Colonic mucosa (tissue), 4 donors: ENCODE measurements at regions not wholly inside any gene's neighbourhood (a gene's known extent, or its start where the extent isn't known, plus 50 kb on each side); places are given as distances from the start of the nearest gene placed in this dataset.

Experiments
- DNase-seq: peaks from one replicate; pipeline ENCODE4 v3.0.0-alpha.2; 2020
- H3K27ac ChIP-seq: fragments of 200-600 bp; one replicate; pipeline ENCODE4 v1.8.0; 2021
- H3K27me3 ChIP-seq: fragments of 200-600 bp; one replicate; pipeline ENCODE4 v1.8.0; 2021
- H3K36me3 ChIP-seq: fragments of 200-600 bp; one replicate; pipeline ENCODE4 v1.8.0; 2021
- H3K4me1 ChIP-seq: fragments of 200-600 bp; one replicate; pipeline ENCODE4 v1.8.0; 2021; ENCODE audit warnings: mild to moderate bottlenecking
- H3K4me3 ChIP-seq: fragments of 200-600 bp; one replicate; pipeline ENCODE4 v1.8.0; 2021
- H3K9ac ChIP-seq, 2 donors: one replicate each; pipeline ENCODE4 v1.7.0; 2013; ENCODE audit warnings: control low read depth in 2 of 2, low read depth in 2 of 2, low read length in 2 of 2
- H3K9me3 ChIP-seq: fragments of 200-600 bp; one replicate; pipeline ENCODE4 v1.8.0; 2021
- CTCF ChIP-seq: fragments of 200-600 bp; IDR thresholded peaks from one replicate; pipeline ENCODE4 v1.8.0; 2022; ENCODE audit warnings: antibody characterized with exemption, mild to moderate bottlenecking
- intact Hi-C: fragments of 100-400 bp; cut with DNase I; formaldehyde crosslinking; loops from one replicate; pipeline ENCODE4 v1.14.1; 2022
- donor health status: healthy.
- donor health status: DM: no; HTN: no; CAD: no.
- donor health status: DM: no; HTN: no; CAD: no.

- H3K27ac ChIP-seq: no peak overlapping the region
- H3K27me3 ChIP-seq: no peaks in the 10 kb centered on the region
- TF ChIP-seq CTCF: no peak
Measured at GRCh38 chr17:77668518-77668917, 290.0 kb upstream of the TNRC6C start.

GRCh38 chr17:77670173-77670572 is 288.3 kb upstream of the TNRC6C start:
- no peak overlapping the region for H3K27ac ChIP-seq
- no peak for DNase-seq
- no peaks in the 10 kb centered on the region for H3K36me3 ChIP-seq
- H3K9me3 ChIP-seq: no peaks in the 10 kb centered on the region
- no peaks in the 10 kb centered on the region for H3K27me3 ChIP-seq
- no peaks in the 10 kb centered on the region for H3K4me1 ChIP-seq
- no peak overlapping the region for H3K9ac ChIP-seq
- intact Hi-C loops: no loop called here
- H3K4me3 ChIP-seq: no peak overlapping the region
- no peak for TF ChIP-seq CTCF

More at GRCh38 chr17:77668518-77668917, 290.0 kb upstream of the TNRC6C start:
- no peaks in the 10 kb centered on the region for H3K9me3 ChIP-seq
- no peak for DNase-seq
- H3K4me3 ChIP-seq: no peak overlapping the region
- intact Hi-C loops: no loop called here
- H3K4me1 ChIP-seq: no peaks in the 10 kb centered on the region
- H3K9ac ChIP-seq: no peak overlapping the region
- no peaks in the 10 kb centered on the region for H3K36me3 ChIP-seq

- H3K27ac ChIP-seq: no peak overlapping the region
- intact Hi-C loops: no loop called here
Measured at GRCh38 chr17:77674358-77674757, 284.1 kb upstream of the TNRC6C start.

GRCh38 chr17:77675411-77675810 is 283.1 kb upstream of the TNRC6C start:
- H3K27me3 ChIP-seq: no peaks in the 10 kb centered on the region
- H3K4me3 ChIP-seq: no peak overlapping the region
- no peaks in the 10 kb centered on the region for H3K4me1 ChIP-seq
- DNase-seq: no peak
- intact Hi-C loops: no loop called here
- no peak overlapping the region for H3K27ac ChIP-seq
- H3K9me3 ChIP-seq: no peaks in the 10 kb centered on the region
- no peaks in the 10 kb centered on the region for H3K36me3 ChIP-seq
- TF ChIP-seq CTCF: no peak
- no peak overlapping the region for H3K9ac ChIP-seq

More at GRCh38 chr17:77674358-77674757, 284.1 kb upstream of the TNRC6C start:
- Histone ChIP-seq H3K36me3 (no peaks in the 10 kb centered on the region), H3K9ac (no peak overlapping the region), H3K27me3 (no peaks in the 10 kb centered on the region), H3K4me1 (no peaks in the 10 kb centered on the region), H3K9me3 (no peaks in the 10 kb centered on the region), H3K4me3 (no peak overlapping the region)
- no peak for DNase-seq
- no peak for TF ChIP-seq CTCF

- Histone ChIP-seq H3K9ac (no peak overlapping the region), H3K4me3 (no peak overlapping the region)
- DNase-seq: no peak
Measured at GRCh38 chr17:77675816-77676215, 282.7 kb upstream of the TNRC6C start.

More at GRCh38 chr17:77675816-77676215, 282.7 kb upstream of the TNRC6C start:
- no peaks in the 10 kb centered on the region for H3K4me1 ChIP-seq
- no peak for TF ChIP-seq CTCF
- no peak overlapping the region for H3K27ac ChIP-seq
- H3K36me3 ChIP-seq: no peaks in the 10 kb centered on the region
- H3K27me3 ChIP-seq: no peaks in the 10 kb centered on the region
- no peaks in the 10 kb centered on the region for H3K9me3 ChIP-seq
- intact Hi-C loops: no loop called here
